Gastroesophageal sphincter (tissue), 4 donors: ENCODE measurements at regions not wholly inside any gene's neighbourhood (a gene's known extent, or its start where the extent isn't known, plus 50 kb on each side); places are given as distances from the start of the nearest gene placed in this dataset.

Experiments
- small RNA-seq, 4 donors: library from RNA; depleted of rRNA; stranded (forward); fragments of <200 nt; gene quantifications; one replicate each; pipeline ENCODE3, GENCODE V24; 2016

Small RNAs in the stretch of these regions (small RNA-seq; reads per million reads assigned to genes)
- gene AL731534.1 (0 reads per million in 4 donors), gene MIR3924 (0 reads per million in 4 donors), gene RF01299 (0 reads per million in 4 donors)
